K562 (cell line): ENCODE measurements at regions not wholly inside any gene's neighbourhood (a gene's known extent, or its start where the extent isn't known, plus 50 kb on each side); places are given as distances from the start of the nearest gene placed in this dataset.

Source experiments
- AFF4 ChIP-seq: sonication (generic); formaldehyde crosslinking; IDR thresholded peaks from 2 replicates; pipeline ENCODE4 v1.8.0; 2023; ENCODE audit warnings: mild to moderate bottlenecking, missing genetic modification reagents
- PHB ChIP-seq: fragments of 250-450 bp; sonication (Bioruptor Pico); IDR thresholded peaks from 2 replicates; pipeline ENCODE4 v1.5.0; 2021
- SP1 ChIP-seq: sonication (generic); formaldehyde crosslinking; IDR thresholded peaks from 2 replicates; pipeline ENCODE4 v1.8.1; 2022; ENCODE audit warnings: mild to moderate bottlenecking, missing genetic modification reagents
- TCF3 ChIP-seq: sonication (generic); formaldehyde crosslinking; IDR thresholded peaks from 2 replicates; pipeline ENCODE4 v1.4.0; 2020; ENCODE audit warnings: mild to moderate bottlenecking, missing genetic modification reagents
- ZNF395 ChIP-seq: fragments of 200-800 bp; sonication (Bioruptor generic); IDR thresholded peaks from 2 replicates; pipeline ENCODE4 v1.6.1; 2017; ENCODE audit warnings: missing genetic modification characterization, missing compliant biosample characterization
- ZNF592 ChIP-seq: fragments of 450-650 bp; IDR thresholded peaks from 2 replicates; pipeline ENCODE4 v1.6.1; 2017; ENCODE audit warnings: antibody characterized with exemption, mild to moderate bottlenecking

- TF ChIP-seq ZNF592, result no peak
- TF ChIP-seq PHB (CRISPR knock-in tag), result no peak
- TF ChIP-seq ZNF395 (CRISPR knock-in tag), result no peak
- no peak for TF ChIP-seq SP1 (CRISPR knock-in tag)
- no peak for TF ChIP-seq AFF4 (CRISPR knock-in tag)
- no peak for TF ChIP-seq TCF3 (CRISPR knock-in tag)
- TF ChIP-seq, all 486 proteins: peak for 0
Measured at GRCh38 chr11:121870206-121871045, 245.6 kb downstream of the BLID start (continued).
